ENCODE measurements at regions not wholly inside any gene's neighbourhood (a gene's known extent, or its start where the extent isn't known, plus 50 kb on each side); places are given as distances from the start of the nearest gene placed in this dataset.

DNA sequence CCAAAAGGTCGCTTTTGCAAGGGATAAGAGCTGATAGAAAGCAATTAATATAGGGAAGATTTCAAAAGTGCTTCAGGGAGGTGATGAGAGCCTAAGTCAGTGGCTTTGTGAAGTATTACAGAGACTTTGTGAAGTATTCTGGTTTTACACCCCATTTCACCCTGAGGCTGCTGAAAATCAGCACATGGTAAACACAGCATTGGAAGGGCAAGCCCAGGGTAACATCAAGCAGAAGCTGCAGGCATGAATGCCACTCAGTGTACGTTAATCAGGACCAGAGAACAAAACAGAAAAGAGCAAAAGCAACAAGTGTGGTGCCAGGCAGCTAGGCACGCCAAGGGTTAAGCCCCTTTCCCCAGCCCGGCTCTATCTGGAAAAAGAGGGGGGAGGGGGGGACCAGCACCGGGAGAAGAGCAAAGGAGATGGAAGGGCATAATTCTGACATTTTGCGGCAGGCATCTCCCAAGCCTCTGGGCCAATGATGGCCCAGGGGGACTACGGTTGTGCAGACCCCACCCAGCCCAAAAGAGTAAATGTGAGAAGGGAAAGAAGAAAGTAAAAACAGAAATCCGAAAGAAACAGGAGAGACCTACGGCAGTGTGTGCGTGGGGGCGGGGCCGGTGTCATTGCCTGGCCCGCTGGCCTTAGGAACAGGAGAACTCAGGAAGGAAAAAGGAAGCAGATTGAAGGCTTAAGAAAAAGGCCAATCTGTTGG lies 58.9 kb downstream of the DHRS2 start:
- ATAC-seq (ENCODE audit: low read depth) (no peak), DNase-seq (no peak)
- peak overlapping the region; percentile 54 for H2AFZ ChIP-seq (ENCODE audit: insufficient read depth, low read depth, low read length, poor library complexity, severe bottlenecking)
- peaks cover 0 to 2% (median 1%) of the 10 kb centered on the region in 3 donors for H3K9me3 ChIP-seq (ENCODE audit: control extremely low read depth in 1 of 3, control insufficient read depth in 2 of 3, insufficient read depth in 1 of 3, low read length in 2 of 3)
- Mint-ChIP-seq H3K27ac (no peak overlapping the region), H3K4me3 (no peak overlapping the region), H3K27me3 (peaks cover 44% of the 10 kb centered on the region), H3K4me1 (no peaks in the 10 kb centered on the region), H3K9me3 (ENCODE audit: insufficient read depth) (no peaks in the 10 kb centered on the region)
- intact Hi-C loops (cut with micrococcal nuclease) = no loop called here
- H3K36me3 ChIP-seq (replicated peaks in 1 of 2; ENCODE audit: control extremely low read depth in 1 of 2, control insufficient read depth in 1 of 2, extremely low read depth in 1 of 2, insufficient read depth in 2 of 2, low read length in 1 of 2) = no peaks in the 10 kb centered on the region
- H3K9ac ChIP-seq (ENCODE audit: low read length) = no peak overlapping the region
- peak overlapping the region; percentile 23 for H3K4me2 ChIP-seq (replicated peaks; ENCODE audit: low read depth, low read length, poor library complexity, severe bottlenecking)
- no peak overlapping the region for H3K27ac ChIP-seq (ENCODE audit: low read length in 2 of 2)
- no peak overlapping the region for H3K4me3 ChIP-seq (ENCODE audit: control extremely low read depth in 1 of 5, extremely low read depth in 1 of 5, insufficient read depth in 1 of 5, low read depth in 2 of 5, low read length in 4 of 5)
- no peaks in the 10 kb centered on the region for H3K79me2 ChIP-seq (ENCODE audit: control insufficient read depth, insufficient read depth, low read length)
- no peaks in the 10 kb centered on the region for H4K20me1 ChIP-seq (ENCODE audit: control insufficient read depth, insufficient read depth, low read length, poor library complexity, severe bottlenecking)
- no peak for TF ChIP-seq EZH2 (IDR thresholded peaks at IDR 0.05; ENCODE audit: borderline replicate concordance, insufficient read depth, low read depth, low read length, poor library complexity, severe bottlenecking)
- TF ChIP-seq, protein P1, sequence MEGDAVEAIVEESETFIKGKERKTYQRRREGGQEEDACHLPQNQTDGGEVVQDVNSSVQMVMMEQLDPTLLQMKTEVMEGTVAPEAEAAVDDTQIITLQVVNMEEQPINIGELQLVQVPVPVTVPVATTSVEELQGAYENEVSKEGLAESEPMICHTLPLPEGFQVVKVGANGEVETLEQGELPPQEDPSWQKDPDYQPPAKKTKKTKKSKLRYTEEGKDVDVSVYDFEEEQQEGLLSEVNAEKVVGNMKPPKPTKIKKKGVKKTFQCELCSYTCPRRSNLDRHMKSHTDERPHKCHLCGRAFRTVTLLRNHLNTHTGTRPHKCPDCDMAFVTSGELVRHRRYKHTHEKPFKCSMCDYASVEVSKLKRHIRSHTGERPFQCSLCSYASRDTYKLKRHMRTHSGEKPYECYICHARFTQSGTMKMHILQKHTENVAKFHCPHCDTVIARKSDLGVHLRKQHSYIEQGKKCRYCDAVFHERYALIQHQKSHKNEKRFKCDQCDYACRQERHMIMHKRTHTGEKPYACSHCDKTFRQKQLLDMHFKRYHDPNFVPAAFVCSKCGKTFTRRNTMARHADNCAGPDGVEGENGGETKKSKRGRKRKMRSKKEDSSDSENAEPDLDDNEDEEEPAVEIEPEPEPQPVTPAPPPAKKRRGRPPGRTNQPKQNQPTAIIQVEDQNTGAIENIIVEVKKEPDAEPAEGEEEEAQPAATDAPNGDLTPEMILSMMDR (IDR thresholded peaks at IDR 0.05) = no peak
- 13% methylated on average over 12 of the region's 13 CpGs for WGBS (ENCODE audit: insufficient coverage)
- H3K27me3 ChIP-seq (replicated peaks in 1 of 4; ENCODE audit: control extremely low read depth in 1 of 4, control insufficient read depth in 3 of 4, insufficient read depth in 4 of 4, low read length in 3 of 4) = peaks cover 0 to 40% (median 23%) of the 10 kb centered on the region in 4 experiments
- peaks cover 5 to 9% of the 10 kb centered on the region in 2 donors for H3K4me1 ChIP-seq (ENCODE audit: control insufficient read depth in 2 of 2, insufficient read depth in 2 of 2, low read length in 2 of 2)
- POLR2A ChIA-PET = no interaction called here
- CTCF ChIA-PET = no interaction called here

DNA sequence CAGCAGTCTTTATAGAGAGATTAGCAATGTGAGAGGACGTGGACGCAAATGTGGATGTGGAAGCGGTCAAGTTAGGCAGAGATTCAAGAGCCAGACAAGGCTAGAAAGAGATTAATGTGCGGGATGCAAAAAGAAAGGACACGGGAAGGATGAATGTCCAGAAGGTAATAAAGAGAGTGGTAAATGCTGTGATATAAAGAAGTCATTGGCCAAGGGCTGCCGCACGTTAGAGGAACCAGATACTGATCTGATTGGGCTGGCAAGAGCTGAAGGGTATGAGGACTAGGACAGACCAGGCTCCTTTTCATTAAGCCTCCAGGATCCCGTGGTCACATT lies 59.5 kb downstream of the DHRS2 start:
- 8% methylated on average over 7 of the region's 8 CpGs for WGBS (ENCODE audit: insufficient coverage)
- intact Hi-C loops (cut with micrococcal nuclease) = no loop called here
- peaks cover 47% of the 10 kb centered on the region for H3K27me3 Mint-ChIP-seq

More for the DNA sequence above, 59.5 kb downstream of the DHRS2 start:
- no peak for TF ChIP-seq EZH2 (IDR thresholded peaks at IDR 0.05; ENCODE audit: borderline replicate concordance, insufficient read depth, low read depth, low read length, poor library complexity, severe bottlenecking)
- TF ChIP-seq, protein P1 (IDR thresholded peaks at IDR 0.05) = no peak
- ATAC-seq (ENCODE audit: low read depth) (no peak), DNase-seq (no peak)
- H3K79me2 ChIP-seq (ENCODE audit: control insufficient read depth, insufficient read depth, low read length) = no peaks in the 10 kb centered on the region
- H2AFZ ChIP-seq (ENCODE audit: insufficient read depth, low read depth, low read length, poor library complexity, severe bottlenecking) = peak overlapping the region; percentile 54
- no peaks in the 10 kb centered on the region for H4K20me1 ChIP-seq (ENCODE audit: control insufficient read depth, insufficient read depth, low read length, poor library complexity, severe bottlenecking)
- H3K36me3 ChIP-seq (replicated peaks in 1 of 2; ENCODE audit: control extremely low read depth in 1 of 2, control insufficient read depth in 1 of 2, extremely low read depth in 1 of 2, insufficient read depth in 2 of 2, low read length in 1 of 2) = no peaks in the 10 kb centered on the region
- ChIA-PET CTCF (no interaction called here), POLR2A (no interaction called here)
- no peak overlapping the region for H3K9ac ChIP-seq (ENCODE audit: low read length)
- H3K4me2 ChIP-seq (replicated peaks; ENCODE audit: low read depth, low read length, poor library complexity, severe bottlenecking) = peak overlapping the region; percentile 23
- no peaks in the 10 kb centered on the region for H3K9me3 Mint-ChIP-seq (ENCODE audit: insufficient read depth)
- no peak overlapping the region for H3K4me3 ChIP-seq (ENCODE audit: control extremely low read depth in 1 of 5, extremely low read depth in 1 of 5, insufficient read depth in 1 of 5, low read depth in 2 of 5, low read length in 4 of 5)
- H3K27ac Mint-ChIP-seq = no peak overlapping the region
- H3K4me1 Mint-ChIP-seq = no peaks in the 10 kb centered on the region
- no peak overlapping the region for H3K4me3 Mint-ChIP-seq
- H3K9me3 ChIP-seq (ENCODE audit: control extremely low read depth in 1 of 3, control insufficient read depth in 2 of 3, insufficient read depth in 1 of 3, low read length in 2 of 3) = peaks cover 0 to 1% (median 0%) of the 10 kb centered on the region in 3 donors
- peaks cover 5 to 9% of the 10 kb centered on the region in 2 donors for H3K4me1 ChIP-seq (ENCODE audit: control insufficient read depth in 2 of 2, insufficient read depth in 2 of 2, low read length in 2 of 2)
- no peak overlapping the region for H3K27ac ChIP-seq (ENCODE audit: low read length in 2 of 2)
- H3K27me3 ChIP-seq (replicated peaks in 1 of 4; ENCODE audit: control extremely low read depth in 1 of 4, control insufficient read depth in 3 of 4, insufficient read depth in 4 of 4, low read length in 3 of 4) = peaks cover 0 to 40% (median 24%) of the 10 kb centered on the region in 4 experiments

Data from B cell (primary cell).